HCT116 (cell line): ENCODE measurements at regions not wholly inside any gene's neighbourhood (a gene's known extent, or its start where the extent isn't known, plus 50 kb on each side); places are given as distances from the start of the nearest gene placed in this dataset.

Experiments used
- ATAC-seq: fragments of 200-7000 bp; cut with Tn5 transposase; 2 replicates; pipeline ENCODE4 v1.9.1; 2020; ENCODE audit warnings: mild to moderate bottlenecking, moderate library complexity
- BruUV-seq: library from RNA; stranded (reverse); fragments of 400-500 nt; replicated peaks from 2 replicates; lab custom pipeline; 2021; lab: Mats Ljungman, UMichigan
- CTCF ChIA-PET: fragments of 300-600 bp; sonication (Branson Sonifier 250); formaldehyde crosslinking; loops from one replicate; lab custom pipeline; 2021; ENCODE audit warnings: antibody characterized with exemption; lab: Charles Lee
- POLR2A ChIA-PET: fragments of 300-600, 350-600 bp; sonication (Branson Sonifier 250); formaldehyde crosslinking; loops from one replicate; lab custom pipeline; 2021; ENCODE audit warnings: antibody characterized with exemption; lab: Charles Lee
- RAD21 ChIA-PET, 2 experiments: fragments of 300-600 bp; sonication (Branson Sonifier 250); formaldehyde crosslinking; loops; one replicate each; lab custom pipeline; 2023; ENCODE audit warnings: low total read pairs in 2 of 2; ENCODE audit not compliant: uncharacterized antibody in 2 of 2, unreplicated experiment in 2 of 2, low non-redundant PET in 1 of 2; lab: Charles Lee
- DNase-seq: peaks from one replicate; pipeline ENCODE4 v3.0.0-alpha.2; 2010; ENCODE audit warnings: low read depth, low spot score
- H2AFZ ChIP-seq: fragments of 200-600 bp; shearing (Covaris generic), sonication (generic); 2 replicates; pipeline ENCODE4 v1.6.1; 2017; ENCODE audit warnings: low read depth, mixed run types, mixed read lengths, antibody characterized with exemption, low read length; ENCODE audit not compliant: poor library complexity, severe bottlenecking
- H3K27ac ChIP-seq: 2 replicates; pipeline ENCODE4 v1.5.1; 2012; ENCODE audit warnings: low read depth, low read length
- H3K27me3 ChIP-seq: fragments of 200-600 bp; sonication (generic); 2 replicates; pipeline ENCODE4 v1.6.1; 2016; ENCODE audit warnings: mixed run types, low read length, mixed read lengths; ENCODE audit not compliant: insufficient read depth
- H3K36me3 ChIP-seq, 2 experiments: fragments of 200-500 bp in 1 of 2; fragments of 200-600 bp in 1 of 2; sonication (Bioruptor generic) in 1 of 2; sonication (generic) in 1 of 2; 2 replicates each; pipeline versions ENCODE4 v1.5.1 to v1.6.1; 2014 to 2016; ENCODE audit warnings: low read length in 2 of 2, inconsistent platforms in 1 of 2, mixed read lengths in 1 of 2, mixed run types in 1 of 2; ENCODE audit not compliant: insufficient read depth in 2 of 2, control insufficient read depth in 1 of 2
- H3K4me1 ChIP-seq, 2 experiments: fragments of 200-600 bp in 1 of 2; sonication (generic) in 1 of 2; 2 replicates each; pipeline versions ENCODE4 v1.5.1 to v1.6.1; 2012 to 2017; ENCODE audit warnings: low read length in 2 of 2, inconsistent platforms in 1 of 2, mild to moderate bottlenecking in 1 of 2, mixed read lengths in 1 of 2, mixed run types in 1 of 2, moderate library complexity in 1 of 2; ENCODE audit not compliant: insufficient read depth in 2 of 2, control insufficient read depth in 1 of 2
- H3K4me2 ChIP-seq: fragments of 200-600 bp; sonication (generic); 2 replicates; pipeline ENCODE4 v1.6.1; 2017; ENCODE audit warnings: mixed run types, low read length, mixed read lengths
- H3K4me3 ChIP-seq, 2 experiments: fragments of 200-600 bp in 1 of 2; sonication (generic) in 1 of 2; replicated peaks in 1 of 2; 2 replicates each; pipeline ENCODE4 v1.5.1; 2011 to 2016; ENCODE audit warnings: low read length in 2 of 2, control low read depth in 1 of 2, low read depth in 1 of 2, mild to moderate bottlenecking in 1 of 2, mixed read lengths in 1 of 2, mixed run types in 1 of 2
- H3K79me2 ChIP-seq: fragments of 200-600 bp; sonication (generic); 2 replicates; pipeline ENCODE4 v1.6.1; 2017; ENCODE audit warnings: mild to moderate bottlenecking, mixed run types, low read length, moderate library complexity, mixed read lengths; ENCODE audit not compliant: insufficient read depth
- H3K9ac ChIP-seq: fragments of 200-600 bp; sonication (generic); 2 replicates; pipeline ENCODE4 v1.6.1; 2016; ENCODE audit warnings: low read length, mixed read lengths
- H3K9me2 ChIP-seq: fragments of 200-600 bp; sonication (generic), shearing (Covaris generic); 2 replicates; pipeline ENCODE4 v1.6.1; 2017; ENCODE audit warnings: mixed run types, mild to moderate bottlenecking, moderate library complexity; ENCODE audit not compliant: insufficient read depth
- H3K9me3 ChIP-seq, 2 experiments: fragments of 200-500 bp in 1 of 2; fragments of 200-600 bp in 1 of 2; sonication (Bioruptor generic) in 1 of 2; sonication (generic) in 1 of 2; 2 replicates each; pipeline ENCODE4 v1.6.1; 2014 to 2017; ENCODE audit warnings: low read length in 2 of 2, mixed read lengths in 2 of 2, inconsistent platforms in 1 of 2, low read depth in 1 of 2, mild to moderate bottlenecking in 1 of 2, mixed run types in 1 of 2, moderate library complexity in 1 of 2; ENCODE audit not compliant: control insufficient read depth in 1 of 2, insufficient read depth in 1 of 2
- H4K20me1 ChIP-seq: fragments of 200-600 bp; sonication (generic), shearing (Covaris generic); 2 replicates; pipeline ENCODE4 v1.6.1; 2017; ENCODE audit warnings: mixed run types, mild to moderate bottlenecking, moderate library complexity; ENCODE audit not compliant: insufficient read depth
- ATF3 ChIP-seq: IDR thresholded peaks from 2 replicates; pipeline ENCODE4 v1.6.1; 2012
- CBX3 ChIP-seq: IDR thresholded peaks from 2 replicates; pipeline ENCODE4 v1.6.1; 2012; ENCODE audit warnings: low read depth
- CEBPB ChIP-seq: IDR thresholded peaks from 2 replicates; pipeline ENCODE4 v1.6.1; 2012; ENCODE audit warnings: low read depth
- EGR1 ChIP-seq: IDR thresholded peaks from 2 replicates; pipeline ENCODE4 v1.6.1; 2012; ENCODE audit warnings: low read depth
- EZH2phosphoT487 ChIP-seq: fragments of 200-600 bp; IDR thresholded peaks from 2 replicates; pipeline ENCODE4 v1.6.1; 2018; ENCODE audit warnings: antibody characterized with exemption, borderline replicate concordance
- POLR2A ChIP-seq: IDR thresholded peaks from 2 replicates; pipeline ENCODE4 v1.7.0; 2011; ENCODE audit warnings: borderline replicate concordance; ENCODE audit not compliant: insufficient read depth, insufficient read length; ENCODE audit errors: extremely low read depth
- RAD21 ChIP-seq: IDR thresholded peaks from 2 replicates; pipeline ENCODE4 v1.6.1; 2012; ENCODE audit warnings: low read depth, mild to moderate bottlenecking
- SIN3A ChIP-seq: IDR thresholded peaks from 2 replicates; pipeline ENCODE4 v1.6.1; 2012; ENCODE audit warnings: low read depth
- TCF7L2 ChIP-seq: IDR thresholded peaks from 2 replicates; pipeline ENCODE4 v1.7.0; 2011; ENCODE audit warnings: borderline replicate concordance, inconsistent platforms; ENCODE audit not compliant: insufficient read depth, insufficient read length; ENCODE audit errors: extremely low read depth
- ZBTB33 ChIP-seq: IDR thresholded peaks from 2 replicates; pipeline ENCODE4 v1.6.1; 2011; ENCODE audit warnings: mild to moderate bottlenecking, low read length, moderate library complexity; ENCODE audit not compliant: insufficient replicate concordance; ENCODE audit errors: extremely low read depth
- ZFX ChIP-seq: fragments of 450-650 bp; IDR thresholded peaks from 2 replicates; pipeline ENCODE4 v1.6.1; 2017
- intact Hi-C: fragments of 100-400 bp; cut with micrococcal nuclease; formaldehyde crosslinking; loops from 2 replicates; pipeline ENCODE4 v1.10.0; 2022
- TF ChIP-seq, protein P1 (sequence below): IDR thresholded peaks from 2 replicates; pipeline ENCODE4 v1.6.1; 2012; ENCODE audit warnings: low read depth

DNA sequence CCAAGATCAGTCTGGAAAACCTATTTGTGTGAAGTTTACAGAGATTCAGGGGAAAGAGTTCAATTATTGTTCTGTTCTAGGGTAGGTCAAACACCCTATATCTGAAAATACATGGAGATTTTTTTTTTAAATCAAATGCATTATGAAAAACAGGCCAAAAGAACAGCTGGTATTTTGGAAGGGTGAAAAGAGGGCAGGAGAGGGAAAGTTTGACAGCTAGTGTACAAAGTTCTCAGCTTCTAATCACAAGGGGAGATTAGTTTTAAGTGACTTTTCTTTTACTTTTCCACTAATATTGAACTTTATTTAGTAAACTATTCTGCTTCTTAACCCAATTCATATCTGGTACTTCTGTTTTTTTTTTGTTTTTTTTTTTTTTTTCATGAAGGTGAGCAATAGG, 66.2 kb upstream of the GRID2 start:
- POLR2A ChIA-PET, result no interaction called here
- Histone ChIP-seq H3K4me1 (peaks cover 0 to 6% of the 10 kb centered on the region in 2 experiments; a peak in 1 of 4 replicates), H3K4me2 (no peak overlapping the region), H3K79me2 (no peaks in the 10 kb centered on the region), H3K9me3 (peaks cover 0 to 3% of the 10 kb centered on the region in 2 experiments; a peak in 1 of 4 replicates), H3K9ac (no peak overlapping the region), H3K36me3 (no peaks in the 10 kb centered on the region), H3K27me3 (no peaks in the 10 kb centered on the region), H3K27ac (no peak overlapping the region), H2AFZ (no peak overlapping the region), H3K9me2 (no peaks in the 10 kb centered on the region), H3K4me3 (no peak overlapping the region), H4K20me1 (no peaks in the 10 kb centered on the region)
- CTCF ChIA-PET, result interaction anchor here (0.7 kb wide), 2 partner anchors 33 to 270 kb away, joined by 5 read pairs; no protein-coding TSS in a partner anchor
- TF ChIP-seq, protein P1, sequence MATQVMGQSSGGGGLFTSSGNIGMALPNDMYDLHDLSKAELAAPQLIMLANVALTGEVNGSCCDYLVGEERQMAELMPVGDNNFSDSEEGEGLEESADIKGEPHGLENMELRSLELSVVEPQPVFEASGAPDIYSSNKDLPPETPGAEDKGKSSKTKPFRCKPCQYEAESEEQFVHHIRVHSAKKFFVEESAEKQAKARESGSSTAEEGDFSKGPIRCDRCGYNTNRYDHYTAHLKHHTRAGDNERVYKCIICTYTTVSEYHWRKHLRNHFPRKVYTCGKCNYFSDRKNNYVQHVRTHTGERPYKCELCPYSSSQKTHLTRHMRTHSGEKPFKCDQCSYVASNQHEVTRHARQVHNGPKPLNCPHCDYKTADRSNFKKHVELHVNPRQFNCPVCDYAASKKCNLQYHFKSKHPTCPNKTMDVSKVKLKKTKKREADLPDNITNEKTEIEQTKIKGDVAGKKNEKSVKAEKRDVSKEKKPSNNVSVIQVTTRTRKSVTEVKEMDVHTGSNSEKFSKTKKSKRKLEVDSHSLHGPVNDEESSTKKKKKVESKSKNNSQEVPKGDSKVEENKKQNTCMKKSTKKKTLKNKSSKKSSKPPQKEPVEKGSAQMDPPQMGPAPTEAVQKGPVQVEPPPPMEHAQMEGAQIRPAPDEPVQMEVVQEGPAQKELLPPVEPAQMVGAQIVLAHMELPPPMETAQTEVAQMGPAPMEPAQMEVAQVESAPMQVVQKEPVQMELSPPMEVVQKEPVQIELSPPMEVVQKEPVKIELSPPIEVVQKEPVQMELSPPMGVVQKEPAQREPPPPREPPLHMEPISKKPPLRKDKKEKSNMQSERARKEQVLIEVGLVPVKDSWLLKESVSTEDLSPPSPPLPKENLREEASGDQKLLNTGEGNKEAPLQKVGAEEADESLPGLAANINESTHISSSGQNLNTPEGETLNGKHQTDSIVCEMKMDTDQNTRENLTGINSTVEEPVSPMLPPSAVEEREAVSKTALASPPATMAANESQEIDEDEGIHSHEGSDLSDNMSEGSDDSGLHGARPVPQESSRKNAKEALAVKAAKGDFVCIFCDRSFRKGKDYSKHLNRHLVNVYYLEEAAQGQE, result no peak
- ATAC-seq (no peak), DNase-seq (no peak)
- RAD21 ChIA-PET, result no interaction called here
- intact Hi-C loops, result no loop called here
- no TSS peak for BruUV-seq

DNA sequence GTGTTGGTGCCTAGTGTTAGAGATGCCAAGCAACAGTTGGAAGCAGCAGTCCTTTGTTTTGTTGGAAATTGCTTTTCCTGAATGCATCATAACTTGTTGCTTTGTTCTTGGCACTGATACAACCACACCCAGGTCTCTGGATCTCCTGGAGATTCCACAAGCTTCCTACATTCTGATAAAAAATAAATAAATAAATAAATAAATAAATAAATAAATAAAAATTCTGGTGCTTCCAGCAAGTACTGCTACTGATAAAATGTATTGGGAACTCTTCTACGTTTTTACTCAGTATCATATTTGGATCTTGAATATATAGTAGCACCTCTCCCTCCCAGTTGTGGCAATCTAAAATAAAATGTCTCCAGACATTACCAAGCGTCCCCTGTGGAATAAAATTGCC, 62.7 kb upstream of the GRID2 start:
- CTCF ChIA-PET, result no interaction called here
- DNase-seq, result no peak
- H3K36me3 ChIP-seq, result no peaks in the 10 kb centered on the region
- no peak overlapping the region for H2AFZ ChIP-seq
- H3K9me2 ChIP-seq, result no peaks in the 10 kb centered on the region
- RAD21 ChIA-PET, result no interaction called here
- H3K4me1 ChIP-seq, result no peaks in the 10 kb centered on the region
- no TSS peak for BruUV-seq
- no peak overlapping the region for H3K4me3 ChIP-seq
- H3K79me2 ChIP-seq, result no peaks in the 10 kb centered on the region
- peaks cover 0 to 3% of the 10 kb centered on the region in 2 experiments; a peak in 1 of 4 replicates for H3K9me3 ChIP-seq
- no peak for TF ChIP-seq EZH2phosphoT487
- TF ChIP-seq RAD21, result no peak
- no peak for TF ChIP-seq ZFX
- no peak for TF ChIP-seq ZBTB33
- no peak for TF ChIP-seq CBX3
- TF ChIP-seq SIN3A, result no peak
- no peak for TF ChIP-seq POLR2A
- TF ChIP-seq EGR1, result no peak
- no peak for TF ChIP-seq TCF7L2
- no peak for TF ChIP-seq CEBPB
- no peak for TF ChIP-seq ATF3
- TF ChIP-seq, all 23 proteins: peak for 0
- Histone ChIP-seq H3K4me2 (no peak overlapping the region), H3K27me3 (no peaks in the 10 kb centered on the region), H3K9ac (no peak overlapping the region), H3K27ac (no peak overlapping the region), H4K20me1 (no peaks in the 10 kb centered on the region)
- intact Hi-C loops, result no loop called here
- no peak for ATAC-seq
- POLR2A ChIA-PET, result no interaction called here
